NCI-H524 treated with DMSO at 0.1 percent for 48 hours (cell line): ENCODE measurements at regions not wholly inside any gene's neighbourhood (a gene's known extent, or its start where the extent isn't known, plus 50 kb on each side); places are given as distances from the start of the nearest gene placed in this dataset.

Experiments
- DNase-seq: peaks from one replicate; lab custom pipeline; 2025; lab: John Stamatoyannopoulos, UW

DNA sequence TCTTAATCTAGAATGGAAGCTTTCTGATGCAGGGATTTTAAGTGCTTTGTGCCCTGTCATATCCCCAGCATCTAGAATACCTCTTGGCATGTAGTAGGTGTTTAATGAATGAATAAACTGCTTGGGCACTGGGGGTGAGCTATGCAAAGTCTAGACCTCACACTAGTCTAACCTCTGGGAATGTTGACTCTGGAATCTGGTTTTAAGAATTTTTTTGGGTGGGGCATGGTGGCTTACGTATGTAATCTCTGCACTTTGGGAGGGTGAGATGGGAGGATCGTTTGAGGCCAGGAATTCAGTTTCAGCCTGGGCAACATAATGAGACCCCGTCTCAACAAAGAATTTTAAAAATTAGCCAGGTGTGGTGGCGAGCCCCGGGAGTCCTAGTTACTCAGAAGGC is 146.3 kb upstream of the RGMA start:
- no peak for DNase-seq

GRCh38 chr15:93233710-93234109 is 144.7 kb upstream of the RGMA start:
- no peak for DNase-seq

DNA sequence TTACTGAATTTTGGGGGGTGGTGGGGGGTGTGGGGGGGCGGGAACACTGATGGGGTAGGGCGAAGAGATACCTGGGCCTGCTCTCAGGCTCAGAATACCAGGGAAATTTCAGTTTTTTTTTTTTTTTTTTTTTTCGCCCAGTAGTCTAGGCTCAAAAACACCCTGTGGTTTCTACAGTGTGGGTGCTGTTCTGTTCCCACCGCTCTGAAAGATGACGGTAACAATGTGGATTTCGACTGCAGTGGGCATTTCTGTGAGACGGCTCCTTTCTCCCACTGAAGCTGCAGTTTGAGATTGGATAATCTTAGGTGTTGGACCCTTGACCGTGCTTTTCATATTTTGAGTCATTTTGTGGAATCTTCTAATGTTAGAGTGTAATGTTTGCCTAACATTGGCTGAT is 143.8 kb upstream of the RGMA start:
- DNase-seq = no peak

GRCh38 chr15:93231994-93232393 is 143.0 kb upstream of the RGMA start:
- no peak for DNase-seq

DNA sequence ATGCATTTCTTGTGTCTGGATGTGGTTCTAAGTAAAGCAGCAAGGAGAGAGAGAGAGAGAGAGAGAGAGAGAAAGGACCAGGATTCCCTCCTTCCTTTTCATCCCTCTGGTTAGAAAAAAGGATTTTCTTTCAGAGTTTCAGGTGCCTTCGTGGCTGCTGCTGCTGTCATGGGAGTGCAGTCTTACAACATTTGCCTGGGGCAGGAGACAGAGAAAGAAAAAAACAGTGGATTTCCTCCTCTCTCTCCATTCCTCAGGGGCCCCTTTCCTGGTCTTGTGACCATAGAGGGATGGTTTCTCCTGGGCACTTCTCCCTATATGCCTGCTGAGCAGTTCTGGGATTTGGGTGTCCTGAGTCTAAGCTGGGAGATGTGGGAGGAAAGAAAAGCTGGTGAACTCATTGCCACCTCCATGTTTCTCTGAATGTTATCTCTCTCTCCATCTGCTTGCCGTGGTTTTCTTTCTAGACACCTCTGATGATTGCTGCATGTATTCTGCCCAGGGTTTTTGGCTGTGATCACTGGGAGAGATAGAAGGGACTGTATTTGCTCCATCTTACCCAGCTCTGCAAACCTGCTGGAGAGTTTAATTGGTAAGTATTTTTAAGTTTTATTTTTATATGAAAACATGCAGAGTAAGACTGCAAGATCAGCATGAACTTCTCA is 142.4 kb upstream of the RGMA start:
- DNase-seq = no peak

GRCh38 chr15:93228546-93228945 is 139.5 kb upstream of the RGMA start:
- DNase-seq = no peak

DNA sequence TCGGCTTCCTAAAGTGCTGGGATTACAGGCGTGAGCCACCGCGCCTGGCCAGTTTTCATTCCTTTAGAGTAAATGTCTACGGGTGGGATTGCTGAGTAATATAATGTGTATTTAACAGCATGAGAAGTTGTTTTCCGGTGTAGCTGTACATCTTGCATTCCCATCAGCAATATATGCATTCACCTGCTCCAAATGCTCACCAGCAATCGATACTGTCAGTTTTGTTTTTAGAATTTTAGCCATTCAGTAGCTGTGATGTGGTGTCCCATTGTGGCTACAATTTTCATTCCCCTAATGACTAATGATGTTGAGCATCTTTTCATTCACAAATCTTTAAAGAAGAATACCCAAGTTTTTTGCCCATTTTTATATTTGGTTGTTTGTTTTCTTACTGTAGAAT is 134.8 kb upstream of the RGMA start:
- no peak for DNase-seq

GRCh38 chr15:93221759-93222158 is 132.7 kb upstream of the RGMA start:
- DNase-seq = no peak

GRCh38 chr15:93219859-93220420 is 130.9 kb upstream of the RGMA start:
- no peak for DNase-seq

DNA sequence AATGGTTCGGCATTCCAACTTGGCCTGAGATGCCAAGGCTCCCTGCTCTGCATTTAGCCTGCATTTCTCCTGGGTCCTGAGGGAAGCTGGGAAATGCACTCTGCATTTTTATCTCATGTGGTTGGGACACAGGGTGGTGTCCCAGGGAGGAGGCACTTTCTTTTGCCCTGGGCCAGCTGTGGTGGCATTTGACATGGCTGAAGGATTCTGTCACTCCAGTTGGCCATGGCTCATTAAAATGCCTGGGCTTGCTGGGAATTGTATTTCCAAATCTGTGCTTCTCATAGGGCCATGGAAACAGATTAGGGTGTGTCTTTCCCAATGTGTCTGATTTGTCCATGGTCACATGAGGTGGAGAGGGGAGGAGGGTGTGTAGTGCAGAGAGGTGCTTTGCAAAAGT is 128.3 kb upstream of the RGMA start:
- DNase-seq = no peak

DNA sequence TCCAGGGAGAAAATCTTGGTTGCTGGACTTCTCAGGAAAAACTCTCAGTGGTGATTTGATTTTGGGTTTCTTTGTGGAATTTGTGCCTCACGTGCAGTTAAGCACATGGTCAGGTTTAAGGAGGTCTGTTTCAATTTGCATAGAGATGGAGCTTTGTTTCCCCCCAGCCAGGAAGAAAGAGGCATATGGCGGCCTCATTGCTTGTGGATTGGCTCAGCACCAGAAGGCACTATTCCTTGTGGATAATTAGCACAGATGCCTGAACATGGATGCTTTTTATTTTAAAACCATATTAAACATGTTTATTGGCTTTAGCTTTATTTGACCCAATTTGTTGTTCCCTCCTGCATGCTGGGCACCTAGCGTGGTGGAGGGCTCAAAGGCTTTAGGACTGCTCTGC is 125.1 kb upstream of the RGMA start:
- no peak for DNase-seq

GRCh38 chr15:93213281-93213680 is 124.3 kb upstream of the RGMA start:
- DNase-seq = no peak

GRCh38 chr15:93212578-93212977 is 123.6 kb upstream of the RGMA start:
- DNase-seq = no peak

GRCh38 chr15:93210995-93211394 is 122.0 kb upstream of the RGMA start:
- no peak for DNase-seq

DNA sequence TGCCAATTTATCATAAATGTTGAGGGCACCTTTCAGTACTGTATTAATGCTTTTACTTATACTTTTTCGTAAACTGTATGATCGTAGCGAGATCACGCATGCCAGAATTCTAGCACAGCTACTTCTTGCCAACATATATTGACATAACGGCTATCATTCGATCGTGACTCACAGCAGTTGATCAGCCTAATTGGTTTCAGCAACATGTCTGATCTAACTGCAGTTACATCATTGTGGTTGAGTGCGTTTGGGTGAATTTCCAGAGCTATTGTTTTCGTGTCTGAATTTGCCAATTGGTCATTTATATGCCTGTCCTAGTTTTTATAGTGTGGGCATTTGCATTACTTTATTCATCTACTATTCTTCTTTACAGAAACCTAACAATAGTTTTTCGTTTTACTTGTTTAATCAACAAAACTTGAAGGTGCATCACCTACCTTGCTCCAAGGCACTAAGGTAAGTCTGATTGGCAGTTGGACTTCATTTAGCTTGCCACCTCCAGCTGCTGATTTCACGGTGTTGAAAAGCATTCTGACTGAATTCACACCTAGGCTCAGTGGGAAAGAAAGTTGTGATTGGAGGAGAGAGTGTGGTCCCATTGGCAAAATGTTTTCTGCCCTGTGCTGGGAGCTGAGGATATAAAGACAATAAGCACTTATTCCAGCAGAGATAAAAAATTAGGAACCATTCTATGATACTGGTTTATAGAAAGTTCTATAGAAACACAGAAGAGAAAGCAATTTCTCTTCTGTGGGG is 120.9 kb upstream of the RGMA start:
- DNase-seq = no peak

- no peak for DNase-seq
Observed at GRCh38 chr15:93206893-93207292, 117.9 kb upstream of the RGMA start.

DNA sequence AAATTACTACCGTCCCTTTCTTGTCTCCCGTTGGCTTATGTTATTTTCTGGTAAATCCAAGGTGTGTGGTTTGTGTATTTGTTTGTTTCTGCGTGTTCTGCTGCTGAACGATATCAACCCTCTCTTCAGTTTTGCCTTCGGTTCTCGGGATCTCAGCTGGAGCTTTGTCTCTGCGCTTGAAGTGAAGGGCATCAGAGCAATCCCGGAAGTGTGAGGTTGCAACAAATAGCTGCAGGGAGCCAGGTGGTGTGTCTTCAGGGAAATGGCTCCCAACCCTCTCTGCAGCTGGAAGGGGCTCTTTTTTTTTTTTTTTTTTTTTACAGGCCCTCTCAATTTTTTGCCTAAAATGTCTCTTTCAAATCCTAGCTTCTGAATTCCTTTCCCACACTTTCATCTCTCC is 116.4 kb upstream of the RGMA start:
- no peak for DNase-seq

GRCh38 chr15:93203036-93203435 is 114.0 kb upstream of the RGMA start:
- no peak for DNase-seq

GRCh38 chr15:93202405-93202804 is 113.4 kb upstream of the RGMA start:
- DNase-seq = no peak

GRCh38 chr15:93201940-93202339 is 112.9 kb upstream of the RGMA start:
- no peak for DNase-seq

DNA sequence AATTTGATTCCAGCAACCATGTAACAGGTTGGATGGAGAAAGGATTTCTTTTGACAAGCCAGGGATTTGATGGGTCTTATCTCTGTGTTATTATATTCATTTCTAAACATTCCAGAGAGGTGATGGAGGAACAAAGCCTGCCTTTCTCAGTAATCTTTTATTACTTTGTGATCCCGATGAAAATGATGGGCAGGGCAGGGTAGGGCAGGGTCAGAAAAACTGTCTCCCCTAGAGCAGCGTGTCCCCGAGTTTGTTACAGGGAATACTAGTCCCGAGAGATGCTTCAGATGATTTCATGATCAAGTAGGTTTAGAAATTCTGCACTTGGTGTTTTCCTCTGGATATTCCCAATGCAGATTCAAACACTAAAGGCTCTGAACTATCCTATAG is 111.8 kb upstream of the RGMA start:
- DNase-seq = no peak

GRCh38 chr15:93200081-93200836 is 111.2 kb upstream of the RGMA start:
- no peak for DNase-seq

DNA sequence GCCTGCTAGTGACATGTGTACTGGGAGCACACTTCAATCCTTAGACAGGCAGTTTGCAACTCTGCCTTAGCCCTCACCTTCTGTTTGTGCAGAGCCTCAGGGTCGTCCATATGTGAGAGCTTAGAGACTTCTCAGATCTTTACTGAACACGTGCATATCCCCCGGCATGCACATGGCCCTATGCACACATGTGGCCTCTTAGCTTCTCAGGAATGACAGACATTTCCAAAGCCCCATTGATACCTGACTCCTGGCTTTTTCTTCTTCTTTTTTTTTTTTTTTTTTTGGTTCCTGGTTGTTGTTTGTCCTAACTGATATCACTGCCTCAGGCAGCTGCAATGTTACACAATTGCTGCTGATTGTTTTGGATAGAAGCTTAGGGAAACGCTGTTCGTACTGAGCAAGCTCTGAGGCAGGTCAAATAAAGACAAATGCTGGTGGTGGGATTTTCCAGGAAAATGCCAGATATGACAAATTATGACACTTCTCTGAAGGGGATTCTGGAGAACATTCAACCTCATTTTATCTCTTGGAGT is 107.2 kb upstream of the RGMA start:
- no peak for DNase-seq
